TTC549 (cell line): ENCODE measurements at regions not wholly inside any gene's neighbourhood (a gene's known extent, or its start where the extent isn't known, plus 50 kb on each side); places are given as distances from the start of the nearest gene placed in this dataset.

Source experiments
- FAIRE-seq: peaks from 2 replicates; lab custom pipeline; 2012; peaks lifted over from hg19 to GRCh38; lab: Jason Lieb, UNC

DNA sequence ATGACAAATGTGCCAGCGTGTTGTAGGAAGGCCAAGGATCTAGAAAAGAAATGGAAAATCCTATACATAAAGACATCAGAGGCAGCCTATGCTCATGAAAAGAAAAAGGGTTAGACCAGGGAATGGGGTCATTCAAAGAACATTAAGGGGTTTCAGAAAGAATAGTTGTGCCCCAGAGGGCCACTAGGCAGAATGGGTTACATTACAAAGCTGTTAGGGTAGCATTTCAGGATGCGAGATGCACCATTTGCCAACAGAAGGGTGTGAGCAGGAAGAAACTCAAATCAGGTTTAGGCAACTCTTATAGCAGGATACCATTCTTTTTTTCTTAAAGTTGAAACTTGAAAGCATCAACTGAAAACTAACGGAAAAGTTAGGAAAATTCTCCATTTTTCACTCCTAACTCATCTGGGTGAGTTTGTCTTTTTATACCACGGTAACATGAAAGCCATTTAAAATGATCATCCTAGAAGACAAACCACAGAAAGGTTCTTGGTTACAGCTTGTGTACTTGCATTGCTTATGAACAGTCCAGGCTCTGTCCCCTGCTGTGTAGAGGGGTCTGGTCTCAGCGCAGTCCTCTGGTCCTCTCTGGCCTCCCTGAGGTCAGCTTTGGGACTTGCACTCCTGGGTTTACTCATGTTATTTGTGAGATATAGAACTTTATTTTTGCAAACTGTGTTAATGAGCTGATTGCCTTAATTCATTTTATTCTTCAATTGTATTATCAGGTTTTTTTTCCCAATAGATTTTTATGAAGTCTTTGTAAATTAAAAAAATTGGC is 209.1 kb downstream of the DACT1 start:
- FAIRE-seq, result no peak

DNA sequence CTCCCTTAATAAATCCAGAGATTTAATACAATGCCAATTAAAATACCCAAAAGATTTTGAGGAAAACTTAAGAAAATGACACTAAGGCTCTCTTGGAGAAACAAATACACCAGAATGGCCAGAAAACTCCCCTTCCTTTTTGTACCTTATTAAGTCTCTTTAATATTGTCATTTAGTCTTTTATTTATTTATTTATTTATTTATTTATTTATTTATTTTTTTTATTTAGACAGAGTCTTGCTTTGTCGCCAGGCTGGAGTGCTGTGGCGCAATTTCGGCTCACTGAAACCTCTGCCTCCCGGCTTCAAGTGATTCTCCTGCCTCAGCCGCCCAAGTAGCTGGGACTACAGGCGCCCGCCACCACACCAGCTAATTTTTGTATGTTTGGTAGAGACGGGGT is 210.6 kb downstream of the DACT1 start:
- no peak for FAIRE-seq

DNA sequence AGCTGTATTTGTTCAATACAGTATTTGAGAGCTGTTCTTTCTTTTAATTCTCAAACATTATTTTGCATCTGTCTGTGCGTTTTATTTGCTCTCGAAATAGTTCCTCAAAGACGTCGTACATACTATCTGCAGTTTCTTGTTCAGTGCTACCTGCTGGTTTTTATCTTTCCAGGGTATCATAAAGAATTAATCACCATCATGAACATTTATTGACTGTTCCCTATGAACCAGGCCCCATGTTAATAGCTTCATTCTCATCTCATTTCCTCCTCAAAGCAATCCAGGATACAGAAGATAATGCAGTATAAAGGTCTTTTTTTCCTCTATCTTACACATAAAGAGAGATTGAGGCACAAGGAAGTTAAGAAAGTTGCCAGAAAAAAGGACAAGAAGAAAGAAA is 211.8 kb downstream of the DACT1 start:
- no peak for FAIRE-seq

DNA sequence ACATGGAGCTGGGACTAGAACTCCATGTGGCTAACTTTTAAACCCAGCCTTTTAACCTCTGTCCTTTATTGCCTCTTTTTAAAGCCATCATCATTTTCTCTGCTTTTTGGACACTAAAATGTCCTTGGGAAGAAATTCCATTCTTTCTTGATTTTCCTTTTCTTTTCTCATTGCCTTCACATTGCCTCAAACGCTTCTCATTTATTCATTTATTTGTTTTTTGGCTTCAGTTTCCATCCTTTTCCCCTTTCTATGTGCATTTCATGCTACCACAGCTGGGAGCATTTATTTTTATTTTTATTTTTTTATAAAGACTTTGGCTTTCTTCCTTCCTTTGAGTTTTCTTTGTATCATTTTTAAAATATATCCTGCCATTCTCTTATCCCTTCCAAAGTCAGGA is 212.2 kb downstream of the DACT1 start:
- FAIRE-seq, result no peak

DNA sequence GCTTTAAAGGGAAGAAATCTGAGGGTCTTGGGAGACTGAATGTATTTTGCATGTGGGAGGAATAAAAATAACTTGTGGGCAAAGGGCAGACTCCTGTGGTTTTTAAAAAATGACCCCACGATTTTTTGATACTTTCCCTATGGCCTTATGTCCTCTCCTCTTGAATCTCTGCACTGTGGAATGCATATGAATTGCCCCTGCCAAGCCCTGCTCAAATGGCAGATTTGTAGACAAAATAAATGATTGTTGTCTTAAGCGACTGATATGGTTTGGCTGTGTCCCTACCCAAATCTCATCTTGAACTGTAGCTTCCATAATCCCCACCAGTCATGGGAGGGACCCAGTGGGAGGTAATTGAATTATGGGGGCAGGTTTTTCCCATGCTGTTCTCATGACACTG is 223.8 kb downstream of the DACT1 start:
- no peak for FAIRE-seq

DNA sequence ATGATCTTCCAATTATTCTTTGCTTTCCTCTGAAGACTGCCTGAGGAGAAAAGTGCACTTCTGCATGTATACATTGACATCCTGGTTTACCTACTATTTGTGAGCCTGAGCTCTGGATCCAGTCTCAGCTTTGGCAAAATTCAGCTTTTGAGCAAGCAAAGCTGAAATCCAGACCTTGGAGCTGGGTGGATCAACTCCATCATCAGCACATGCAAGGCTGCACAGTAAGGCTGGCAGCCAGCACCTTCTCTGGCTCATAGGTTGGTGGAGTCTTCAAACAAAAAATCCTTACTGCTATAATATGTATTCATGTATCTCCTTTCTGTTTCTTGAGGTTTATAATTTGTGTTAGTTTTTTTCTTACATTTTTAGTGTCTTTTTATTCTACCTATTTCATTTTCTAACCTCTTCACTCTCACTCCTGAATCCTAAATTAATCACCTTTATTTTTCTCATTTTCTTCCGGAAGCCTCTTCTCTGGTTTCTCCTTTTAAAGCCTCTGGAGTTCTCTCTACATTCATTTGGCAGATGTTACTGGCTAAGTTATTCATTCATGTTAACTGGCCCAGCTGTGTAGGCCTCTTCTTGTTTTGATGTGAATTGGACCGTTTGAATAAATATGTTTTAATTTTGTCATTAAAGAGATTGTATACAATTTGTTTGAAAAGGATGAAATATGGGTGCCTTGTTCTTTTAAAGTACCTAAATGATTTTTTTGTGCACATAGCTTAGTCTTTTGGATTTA is 224.8 kb downstream of the DACT1 start:
- no peak for FAIRE-seq

DNA sequence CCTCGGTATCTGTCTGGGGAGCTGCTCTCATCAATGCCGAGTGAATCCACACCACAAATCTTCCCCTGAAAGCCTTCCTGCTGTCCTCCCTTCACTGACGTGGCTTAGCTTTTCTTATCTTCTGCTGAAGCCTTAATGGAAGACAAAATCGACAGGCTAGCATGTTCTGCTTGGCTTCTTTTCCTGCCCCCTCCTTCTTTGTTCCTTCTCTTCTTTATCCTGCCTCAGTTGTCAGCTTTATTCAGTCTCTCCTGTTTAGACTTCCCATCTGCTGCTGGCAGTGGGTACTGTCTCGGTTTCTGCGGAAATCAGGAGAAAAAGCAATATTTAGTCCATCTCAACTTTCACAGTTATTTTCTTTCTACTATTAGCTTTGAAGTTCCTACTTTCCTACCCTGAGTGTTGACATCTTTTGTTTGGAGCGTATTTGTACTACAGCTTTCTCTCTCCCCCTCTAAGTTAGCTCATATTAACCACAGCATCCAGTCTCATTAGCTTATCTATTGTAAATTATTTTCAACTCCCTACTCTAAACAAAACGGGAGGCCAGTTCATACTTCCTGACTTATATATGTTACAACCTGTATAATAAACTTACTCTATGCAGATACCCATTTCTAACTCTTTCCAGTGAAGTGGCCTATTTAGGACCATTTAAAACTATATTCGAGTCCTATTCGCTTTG is 226.0 kb downstream of the DACT1 start:
- no peak for FAIRE-seq

DNA sequence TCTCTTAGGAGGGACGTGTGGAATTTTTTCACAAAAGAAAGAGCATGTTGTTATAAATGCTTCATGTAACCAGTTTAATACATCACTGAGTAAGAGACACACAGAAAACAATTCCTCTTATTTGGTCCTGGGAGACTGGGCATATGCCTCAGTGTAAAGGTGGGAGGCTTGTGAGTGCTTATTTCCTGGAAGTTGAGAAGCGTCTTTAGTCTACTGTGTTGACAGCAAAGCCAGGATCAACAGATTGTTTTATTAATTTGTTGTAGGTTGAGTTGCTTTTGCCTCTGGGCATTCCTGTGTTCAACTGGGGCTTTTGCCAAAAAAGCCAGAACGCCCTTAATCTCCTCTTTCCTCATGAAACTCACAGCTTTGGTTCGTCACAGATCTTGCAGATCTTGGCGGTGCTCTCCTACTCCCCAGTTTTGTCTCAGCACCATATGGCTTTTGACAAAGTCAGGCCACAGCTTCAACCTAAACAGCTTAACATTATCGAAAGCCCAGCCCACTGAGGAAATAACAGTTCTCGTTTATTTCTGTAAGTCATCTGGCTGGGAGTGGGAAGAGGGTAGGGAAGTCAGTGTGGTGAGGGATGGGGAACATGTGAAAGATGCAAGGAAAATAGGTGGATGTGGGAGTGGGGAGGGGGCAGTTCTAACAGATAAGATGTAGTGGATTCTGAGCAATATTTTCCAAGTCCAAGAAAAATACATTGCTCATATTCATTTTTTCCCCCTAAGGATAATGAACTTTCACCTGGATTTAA is 227.2 kb downstream of the DACT1 start:
- no peak for FAIRE-seq

DNA sequence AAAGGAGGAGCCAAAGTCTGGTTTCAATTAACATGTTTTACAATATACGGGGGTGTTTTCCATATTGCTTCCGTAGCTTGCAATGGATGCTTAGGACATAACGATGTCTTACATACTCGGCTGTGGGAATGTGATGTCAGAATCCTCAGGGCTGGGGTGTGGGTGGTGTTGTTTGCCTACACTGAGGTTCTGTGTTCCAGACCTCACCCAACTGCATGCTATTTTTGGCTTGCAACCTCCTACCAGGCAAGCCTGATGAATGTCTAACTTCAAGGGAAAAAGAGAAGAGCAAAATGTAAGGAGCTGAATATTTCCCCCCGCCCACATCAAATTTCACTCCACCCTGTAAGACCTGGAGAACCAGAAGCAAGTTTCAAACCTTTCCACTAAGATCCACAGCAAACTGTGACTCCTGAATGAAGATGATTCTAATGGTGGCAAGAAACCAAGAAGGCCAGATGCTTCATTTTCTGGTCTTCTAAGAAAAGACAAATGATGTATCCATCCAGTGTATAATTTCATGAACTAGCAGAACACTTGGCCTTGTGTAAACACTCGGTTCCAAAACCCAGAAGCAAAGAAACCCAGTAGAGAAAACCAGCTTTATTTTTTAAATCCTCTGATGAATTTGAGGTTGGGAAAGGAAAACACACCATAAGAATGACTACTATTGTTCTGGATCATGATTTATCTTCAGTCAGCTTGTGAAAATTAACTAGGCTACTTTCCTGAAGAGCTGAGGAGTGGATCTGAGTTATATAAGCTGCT is 227.9 kb downstream of the DACT1 start:
- no peak for FAIRE-seq

DNA sequence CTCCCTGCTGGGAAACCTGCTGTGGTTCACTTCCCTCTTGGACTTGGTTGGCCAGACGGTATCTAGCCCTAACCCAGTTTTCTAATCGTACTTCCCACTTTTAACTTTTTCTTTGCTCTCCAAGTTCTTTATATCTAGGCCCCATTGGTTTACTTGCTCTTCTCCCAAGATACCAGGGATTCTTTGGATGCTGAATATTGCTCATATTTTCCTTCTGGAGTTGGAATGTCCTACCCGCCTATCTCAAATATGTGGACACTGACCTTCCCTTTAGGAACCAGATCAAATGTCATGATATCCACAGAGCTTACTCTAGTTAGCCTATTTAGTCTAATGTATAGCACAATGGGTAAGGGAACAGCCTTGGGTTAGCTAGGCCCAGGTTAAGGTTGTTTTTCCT is 228.6 kb downstream of the DACT1 start:
- FAIRE-seq, result no peak

DNA sequence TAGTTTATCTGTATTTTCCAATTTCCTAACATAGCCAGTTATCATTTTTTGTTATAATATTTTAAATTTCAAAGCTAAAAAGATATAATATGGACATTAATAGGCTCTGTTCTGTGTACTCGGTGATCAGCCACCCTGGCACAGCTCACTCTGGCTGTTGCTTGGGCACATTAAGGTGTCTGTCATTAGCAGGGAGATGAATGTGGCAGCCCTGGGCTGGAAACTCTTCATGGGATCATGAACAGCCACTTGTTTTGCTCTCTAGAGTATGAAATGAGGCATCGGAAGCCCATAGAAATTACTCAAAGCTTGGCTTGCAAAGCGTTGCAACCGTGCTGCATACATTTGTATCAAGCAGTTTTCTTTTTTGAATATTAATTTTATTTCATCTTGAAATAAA is 233.2 kb downstream of the DACT1 start:
- no peak for FAIRE-seq

DNA sequence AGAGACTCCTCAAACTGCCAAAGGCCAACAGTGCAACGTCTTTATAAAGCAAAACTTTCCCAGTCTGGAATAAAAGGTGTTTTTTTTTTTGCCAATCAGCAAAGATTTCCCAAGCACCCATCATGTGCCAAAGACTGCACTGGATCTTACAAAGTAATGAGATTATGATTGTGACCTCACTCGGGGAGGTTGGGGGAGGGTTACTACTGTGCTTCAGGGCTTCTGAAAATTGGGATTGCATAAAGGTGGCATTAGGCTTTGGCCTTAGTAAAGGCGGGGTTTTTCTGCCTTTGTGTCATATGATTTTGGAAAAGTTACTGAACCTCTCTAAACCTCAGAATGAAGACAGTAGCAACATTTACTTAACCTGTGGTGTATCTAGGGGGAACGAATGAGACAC is 233.8 kb downstream of the DACT1 start:
- no peak for FAIRE-seq

DNA sequence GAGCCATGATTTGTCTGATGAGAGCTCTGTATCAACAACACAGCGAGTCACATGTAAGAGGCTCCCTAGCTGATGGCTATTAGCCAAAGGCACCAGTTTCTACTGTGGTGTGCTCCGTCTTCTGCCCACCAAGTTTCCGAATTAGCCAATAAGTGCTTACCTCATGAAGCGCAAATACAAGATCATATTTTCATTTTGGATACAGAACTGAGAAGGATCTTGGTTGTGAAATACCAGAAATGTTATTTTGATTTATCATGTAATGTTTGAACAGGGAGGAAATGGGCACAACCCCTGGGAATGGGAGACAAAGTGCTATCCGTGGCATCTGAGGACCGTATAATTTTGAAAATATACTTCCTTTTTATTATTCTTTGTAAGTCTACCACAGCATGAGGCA is 234.3 kb downstream of the DACT1 start:
- no peak for FAIRE-seq

DNA sequence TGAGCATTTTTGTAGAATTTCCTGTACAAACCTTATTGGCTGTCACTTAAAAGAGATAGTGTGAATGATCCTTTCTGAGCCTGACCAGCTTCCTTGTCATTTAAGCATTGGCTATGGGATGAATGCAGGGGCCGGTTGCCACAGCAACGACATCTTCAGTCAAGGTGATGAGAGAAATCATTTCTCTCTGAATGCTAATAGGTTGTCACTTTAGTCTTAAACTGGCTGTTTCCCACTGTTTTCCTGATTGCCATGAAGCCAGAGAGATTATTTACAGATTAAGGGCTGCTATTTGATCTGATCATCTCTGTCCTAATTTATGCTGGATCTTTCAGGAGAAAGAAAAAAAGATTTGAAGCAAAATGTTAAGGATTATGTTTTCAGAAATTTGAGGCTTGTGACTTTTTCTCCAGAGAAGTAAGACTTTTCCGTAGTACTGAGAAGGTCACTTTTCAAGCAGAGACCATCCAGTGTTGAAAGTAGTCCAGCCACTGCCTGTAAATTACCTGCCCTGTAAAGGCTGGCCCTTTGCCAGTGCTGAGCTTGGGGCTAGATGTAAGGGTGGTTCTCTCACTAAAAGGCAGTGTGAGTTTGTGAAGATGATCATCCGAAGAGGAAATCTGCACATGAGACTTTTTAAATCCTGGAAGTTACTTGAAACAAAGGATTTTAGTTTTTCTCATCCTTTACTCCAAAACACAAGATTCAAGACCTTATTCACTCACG is 235.6 kb downstream of the DACT1 start:
- no peak for FAIRE-seq

DNA sequence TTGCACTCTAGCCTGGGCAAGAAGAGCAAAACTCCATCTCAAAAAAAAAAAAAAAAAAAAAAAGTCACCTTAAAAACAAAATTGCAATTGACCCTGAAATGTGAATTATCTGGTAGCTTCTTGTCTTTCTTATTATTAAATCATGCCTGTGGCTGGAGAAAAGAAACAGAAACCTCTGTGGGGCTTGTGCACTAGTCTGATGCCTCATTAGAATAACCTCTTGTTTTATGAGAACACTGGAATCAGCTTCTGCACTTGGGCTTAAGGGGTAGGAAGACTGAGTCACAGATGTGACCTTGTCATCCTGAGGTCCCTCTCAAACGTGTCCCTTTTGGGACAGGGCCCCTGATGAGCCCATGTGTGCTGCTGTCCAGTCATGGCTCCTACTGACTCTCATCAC is 237.9 kb downstream of the DACT1 start:
- no peak for FAIRE-seq

DNA sequence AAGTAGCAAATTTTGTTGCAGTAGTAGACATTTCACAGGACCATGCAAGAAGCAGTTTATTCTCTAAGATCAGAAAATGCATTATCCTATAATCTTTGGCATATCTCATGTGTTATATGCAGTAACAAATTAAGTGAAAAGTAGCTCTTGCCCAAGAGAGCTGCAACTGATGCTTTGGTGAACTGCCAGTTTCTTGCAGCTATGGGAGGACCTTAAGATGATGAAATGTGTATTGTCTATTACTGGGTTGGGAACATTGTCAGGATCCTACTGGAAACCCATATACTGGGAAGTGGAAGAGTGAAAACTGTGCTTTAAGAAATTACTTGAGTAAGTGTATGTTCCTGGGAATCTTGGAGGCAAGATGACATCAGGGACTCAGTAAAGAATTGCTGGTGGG is 238.8 kb downstream of the DACT1 start:
- no peak for FAIRE-seq

DNA sequence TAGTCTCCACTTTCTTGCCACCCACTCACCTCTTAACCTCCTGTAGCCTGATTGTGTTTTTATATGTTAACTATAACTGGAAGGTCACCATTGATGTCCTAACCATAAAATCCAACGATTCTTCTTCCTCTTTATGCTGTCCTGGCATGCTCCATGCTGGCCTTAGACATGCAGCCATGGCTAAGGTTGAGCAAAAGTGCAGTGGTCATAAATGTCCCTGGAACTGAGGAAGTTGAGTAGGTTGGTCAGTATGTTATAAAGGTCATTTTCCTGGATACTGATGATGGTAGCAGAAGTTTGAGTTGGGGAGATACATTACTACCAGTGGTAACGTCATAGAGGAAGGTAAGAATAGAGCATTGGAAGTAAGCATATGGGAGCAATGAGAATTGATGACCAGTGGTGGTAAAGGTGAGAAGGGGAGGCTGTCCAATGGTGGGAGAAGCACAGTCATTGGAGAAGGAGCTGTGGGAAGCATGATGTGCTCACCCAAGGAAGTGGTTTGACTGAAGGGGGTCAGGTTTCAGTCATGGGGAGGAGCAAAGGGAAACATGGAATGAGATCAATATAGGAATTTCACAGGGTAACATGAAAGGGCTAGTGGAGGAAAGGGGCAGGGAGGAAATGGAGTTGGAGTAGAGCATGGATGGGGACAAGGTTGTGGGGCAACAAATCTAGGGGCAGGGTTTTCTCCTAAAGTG is 240.8 kb downstream of the DACT1 start:
- no peak for FAIRE-seq

DNA sequence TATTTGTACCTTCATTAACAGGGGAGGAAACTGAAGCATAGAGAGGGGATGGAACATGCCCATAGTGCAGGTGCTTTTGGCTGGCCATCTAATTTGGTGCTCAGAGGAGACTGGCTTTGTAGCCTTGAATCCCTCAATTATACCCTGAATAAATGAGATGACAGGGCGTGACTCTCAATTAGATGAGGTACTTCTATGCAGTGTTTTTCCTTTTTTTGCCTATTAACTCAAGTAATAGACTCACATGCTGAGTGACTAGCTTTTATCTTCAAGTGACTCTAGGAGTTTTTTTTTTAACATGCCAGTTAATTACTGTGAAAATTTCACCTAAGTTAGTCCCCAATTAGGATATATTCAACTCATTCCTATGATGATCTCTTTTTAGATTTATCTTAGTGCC is 243.7 kb downstream of the DACT1 start:
- no peak for FAIRE-seq

DNA sequence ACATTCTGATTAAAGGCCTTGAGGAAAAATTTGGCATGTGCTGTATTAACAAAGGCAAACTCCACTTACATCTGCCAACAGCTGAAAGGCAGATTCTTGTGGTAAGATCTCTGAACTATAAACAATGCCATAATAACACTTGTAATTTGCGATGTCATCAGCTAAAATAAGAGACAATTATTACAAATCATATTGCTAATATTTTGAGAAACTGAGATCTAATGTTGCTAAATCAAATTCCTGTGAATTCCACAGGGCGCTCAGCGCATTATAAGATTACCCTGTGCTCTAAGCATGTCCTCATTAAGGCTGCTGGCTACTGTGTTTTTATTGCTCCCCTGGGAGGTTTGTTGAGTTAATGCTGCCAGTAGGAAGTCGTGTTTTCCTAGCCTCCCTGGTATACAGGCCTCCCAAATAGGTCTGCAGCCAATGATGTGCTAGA is 244.8 kb downstream of the DACT1 start:
- no peak for FAIRE-seq

DNA sequence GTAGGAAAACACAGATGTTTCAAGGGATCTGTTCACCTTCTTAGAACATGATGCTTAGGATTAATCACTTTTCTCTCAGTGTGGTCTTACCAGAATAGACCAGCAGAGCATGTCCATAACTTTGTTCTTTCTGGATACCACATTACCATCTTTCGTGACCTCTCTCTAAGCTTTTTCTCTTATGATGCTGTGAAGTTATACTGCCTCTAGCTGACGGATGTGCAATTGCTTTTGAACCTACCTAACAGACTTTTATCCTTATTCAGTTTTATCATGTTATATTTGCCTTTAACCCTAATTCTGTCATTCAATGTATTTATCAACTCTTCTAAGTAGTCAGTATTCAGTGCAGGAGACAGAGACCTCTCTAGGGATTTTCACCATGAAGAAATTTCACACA is 246.7 kb downstream of the DACT1 start:
- FAIRE-seq, result no peak

DNA sequence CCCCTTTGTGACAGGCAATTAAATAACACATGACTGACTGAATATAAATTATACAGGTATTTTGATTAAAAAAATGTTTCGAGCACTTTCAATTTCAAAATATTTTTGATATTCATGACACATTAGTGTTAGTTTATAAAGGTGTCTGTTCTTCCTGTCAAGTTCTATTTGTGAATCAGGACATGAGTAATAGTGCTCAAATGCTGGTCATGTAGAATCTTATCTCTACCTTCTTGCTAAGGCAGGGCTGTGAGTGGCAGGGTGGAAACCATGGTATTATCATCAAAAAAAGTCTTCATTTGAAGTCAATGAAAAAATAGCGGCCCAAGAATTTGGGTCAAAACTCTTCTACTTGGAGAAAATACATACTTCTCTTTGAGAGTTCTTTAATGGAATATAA is 250.2 kb downstream of the DACT1 start:
- no peak for FAIRE-seq
